Astrocyte (in vitro differentiated cells and primary cell): ENCODE measurements at regions not wholly inside any gene's neighbourhood (a gene's known extent, or its start where the extent isn't known, plus 50 kb on each side); places are given as distances from the start of the nearest gene placed in this dataset.

Experiments
- DNase-seq: peaks from one replicate; pipeline ENCODE4 v3.0.0-alpha.2; 2010; ENCODE audit warnings: low read depth
- FAIRE-seq: peaks from 2 replicates; lab custom pipeline; 2011; peaks lifted over from hg19 to GRCh38; lab: Jason Lieb, UNC
- H2AFZ ChIP-seq: 2 replicates; pipeline ENCODE4 v1.6.0; 2012; ENCODE audit warnings: low read depth, low read length, inconsistent platforms
- H3K27ac ChIP-seq: 2 replicates; pipeline ENCODE4 v1.5.1; 2011; ENCODE audit warnings: low read depth, low read length, inconsistent platforms
- H3K27me3 ChIP-seq: 2 replicates; pipeline ENCODE4 v1.6.0; 2011; ENCODE audit warnings: low read length, inconsistent platforms; ENCODE audit not compliant: insufficient read depth
- H3K36me3 ChIP-seq: 2 replicates; pipeline ENCODE4 v1.5.1; 2011; ENCODE audit warnings: low read length, inconsistent platforms; ENCODE audit not compliant: insufficient read depth
- H3K4me1 ChIP-seq: 2 replicates; pipeline ENCODE4 v1.5.1; 2011; ENCODE audit warnings: low read length, inconsistent platforms; ENCODE audit not compliant: insufficient read depth
- H3K4me2 ChIP-seq: 2 replicates; pipeline ENCODE4 v1.6.0; 2012; ENCODE audit warnings: low read length, inconsistent platforms
- H3K4me3 ChIP-seq: 2 replicates; pipeline ENCODE4 v1.5.1; 2011; ENCODE audit warnings: low read depth, mild to moderate bottlenecking, low read length, inconsistent platforms; ENCODE audit not compliant: insufficient read depth
- H3K79me2 ChIP-seq: 2 replicates; pipeline ENCODE4 v1.6.0; 2012; ENCODE audit warnings: mild to moderate bottlenecking, low read length, inconsistent platforms; ENCODE audit not compliant: insufficient read depth
- H3K9ac ChIP-seq: 2 replicates; pipeline ENCODE4 v1.6.0; 2012; ENCODE audit warnings: mild to moderate bottlenecking, low read length, inconsistent platforms
- H3K9me3 ChIP-seq: 2 replicates; pipeline ENCODE4 v1.5.1; 2012; ENCODE audit warnings: low read depth, mild to moderate bottlenecking, low read length, inconsistent platforms; ENCODE audit not compliant: insufficient read depth
- H4K20me1 ChIP-seq: 2 replicates; pipeline ENCODE4 v1.6.0; 2012; ENCODE audit warnings: low read length, inconsistent platforms; ENCODE audit not compliant: insufficient read depth
- H3K27ac Mint-ChIP-seq: one replicate; pipeline ENCODE4 v1.8.0; 2021; ENCODE audit warnings: mild to moderate bottlenecking, mixed read lengths; ENCODE audit not compliant: unreplicated experiment
- H3K27me3 Mint-ChIP-seq: one replicate; pipeline ENCODE4 v1.8.0; 2021; ENCODE audit warnings: low read depth, mixed read lengths; ENCODE audit not compliant: unreplicated experiment
- H3K36me3 Mint-ChIP-seq: one replicate; pipeline ENCODE4 v1.8.0; 2021; ENCODE audit warnings: low read depth, mixed read lengths; ENCODE audit not compliant: unreplicated experiment
- H3K4me1 Mint-ChIP-seq: one replicate; pipeline ENCODE4 v1.8.0; 2021; ENCODE audit warnings: low read depth, mixed read lengths; ENCODE audit not compliant: unreplicated experiment
- H3K4me3 Mint-ChIP-seq: one replicate; pipeline ENCODE4 v1.8.0; 2021; ENCODE audit warnings: mild to moderate bottlenecking, moderate library complexity, mixed read lengths; ENCODE audit not compliant: unreplicated experiment
- H3K9me3 Mint-ChIP-seq: one replicate; pipeline ENCODE4 v1.8.0; 2021; ENCODE audit warnings: mild to moderate bottlenecking, mixed read lengths; ENCODE audit not compliant: unreplicated experiment
- EZH2 ChIP-seq: IDR thresholded peaks from 2 replicates; pipeline ENCODE4 v1.6.1; 2012; ENCODE audit warnings: mild to moderate bottlenecking, low read length, inconsistent platforms; ENCODE audit not compliant: insufficient read depth
- TF ChIP-seq, protein P1 (sequence below): IDR thresholded peaks from 2 replicates; pipeline ENCODE4 v1.5.1; 2011; ENCODE audit warnings: low read depth, mild to moderate bottlenecking, inconsistent platforms, low read length, moderate library complexity; ENCODE audit not compliant: insufficient read depth

DNA sequence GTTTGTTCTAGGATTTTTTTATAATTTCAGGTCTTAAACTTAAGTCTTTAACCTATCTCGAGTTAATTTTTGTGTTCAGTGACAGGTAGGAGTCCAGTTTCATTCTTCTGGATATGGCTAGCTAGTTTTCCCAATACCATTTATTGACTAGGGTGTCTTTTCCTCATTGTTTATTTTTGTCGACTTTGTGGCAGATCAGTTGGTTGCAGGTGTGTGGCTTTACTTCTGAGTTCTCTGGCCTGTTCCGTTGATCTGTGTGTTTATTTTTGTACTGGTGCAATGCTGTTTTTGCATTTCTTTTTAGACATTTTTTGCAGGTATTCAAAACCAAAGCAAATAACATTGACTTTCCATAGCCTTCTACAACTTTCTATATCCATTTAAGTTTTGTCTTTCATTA, 121.7 kb downstream of the ETNK1 start:
- H3K27me3 ChIP-seq, result no peaks in the 10 kb centered on the region
- no peaks in the 10 kb centered on the region for H3K4me1 ChIP-seq
- H2AFZ ChIP-seq, result no peak overlapping the region
- no peaks in the 10 kb centered on the region for H4K20me1 ChIP-seq
- DNase-seq, result no peak
- no peaks in the 10 kb centered on the region for H3K27me3 Mint-ChIP-seq
- no peaks in the 10 kb centered on the region for H3K9me3 ChIP-seq
- no peak overlapping the region for H3K4me3 ChIP-seq
- no peak overlapping the region for H3K27ac Mint-ChIP-seq
- no peak overlapping the region for H3K27ac ChIP-seq
- FAIRE-seq, result no peak
- H3K9me3 Mint-ChIP-seq, result no peaks in the 10 kb centered on the region
- no peaks in the 10 kb centered on the region for H3K4me1 Mint-ChIP-seq
- no peak overlapping the region for H3K4me2 ChIP-seq
- no peak overlapping the region for H3K9ac ChIP-seq
- H3K79me2 ChIP-seq, result no peaks in the 10 kb centered on the region
- no peaks in the 10 kb centered on the region for H3K36me3 ChIP-seq
- H3K4me3 Mint-ChIP-seq, result no peak overlapping the region
- TF ChIP-seq EZH2, result no peak
- TF ChIP-seq, protein P1, sequence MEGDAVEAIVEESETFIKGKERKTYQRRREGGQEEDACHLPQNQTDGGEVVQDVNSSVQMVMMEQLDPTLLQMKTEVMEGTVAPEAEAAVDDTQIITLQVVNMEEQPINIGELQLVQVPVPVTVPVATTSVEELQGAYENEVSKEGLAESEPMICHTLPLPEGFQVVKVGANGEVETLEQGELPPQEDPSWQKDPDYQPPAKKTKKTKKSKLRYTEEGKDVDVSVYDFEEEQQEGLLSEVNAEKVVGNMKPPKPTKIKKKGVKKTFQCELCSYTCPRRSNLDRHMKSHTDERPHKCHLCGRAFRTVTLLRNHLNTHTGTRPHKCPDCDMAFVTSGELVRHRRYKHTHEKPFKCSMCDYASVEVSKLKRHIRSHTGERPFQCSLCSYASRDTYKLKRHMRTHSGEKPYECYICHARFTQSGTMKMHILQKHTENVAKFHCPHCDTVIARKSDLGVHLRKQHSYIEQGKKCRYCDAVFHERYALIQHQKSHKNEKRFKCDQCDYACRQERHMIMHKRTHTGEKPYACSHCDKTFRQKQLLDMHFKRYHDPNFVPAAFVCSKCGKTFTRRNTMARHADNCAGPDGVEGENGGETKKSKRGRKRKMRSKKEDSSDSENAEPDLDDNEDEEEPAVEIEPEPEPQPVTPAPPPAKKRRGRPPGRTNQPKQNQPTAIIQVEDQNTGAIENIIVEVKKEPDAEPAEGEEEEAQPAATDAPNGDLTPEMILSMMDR, result no peak
- no peaks in the 10 kb centered on the region for H3K36me3 Mint-ChIP-seq

DNA sequence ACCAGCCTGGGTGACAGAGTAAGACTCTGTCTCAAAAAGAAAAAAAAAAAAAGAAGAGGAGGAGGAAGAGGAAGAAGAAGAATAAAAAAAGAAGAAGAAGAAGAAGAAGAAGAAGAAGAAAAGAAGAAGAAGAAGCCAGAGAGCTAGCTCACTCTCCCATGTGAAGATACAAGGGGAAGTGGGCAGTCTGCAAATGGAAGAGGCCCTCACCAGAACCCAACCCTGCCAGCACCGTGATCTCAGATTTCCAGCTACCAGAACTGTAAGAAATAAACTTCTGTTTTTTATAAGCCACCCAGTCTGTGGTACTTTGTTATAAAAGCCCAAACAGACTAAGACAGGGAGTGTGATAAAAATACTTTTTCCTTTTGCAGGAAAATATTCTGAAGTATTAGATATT, 130.7 kb downstream of the ETNK1 start:
- DNase-seq (no peak), FAIRE-seq (no peak)
- Mint-ChIP-seq H3K9me3 (no peaks in the 10 kb centered on the region), H3K36me3 (no peaks in the 10 kb centered on the region), H3K27ac (no peak overlapping the region), H3K4me3 (no peak overlapping the region), H3K27me3 (no peaks in the 10 kb centered on the region), H3K4me1 (no peaks in the 10 kb centered on the region)
- H2AFZ ChIP-seq, result no peak overlapping the region
- H3K9ac ChIP-seq, result no peak overlapping the region
- H3K9me3 ChIP-seq, result no peaks in the 10 kb centered on the region
- H3K4me3 ChIP-seq, result no peak overlapping the region
- H4K20me1 ChIP-seq, result no peaks in the 10 kb centered on the region
- H3K4me1 ChIP-seq, result no peaks in the 10 kb centered on the region
- no peak overlapping the region for H3K4me2 ChIP-seq
- no peak for TF ChIP-seq EZH2
- TF ChIP-seq, protein P1, result no peak
- no peaks in the 10 kb centered on the region for H3K27me3 ChIP-seq
- H3K27ac ChIP-seq, result no peak overlapping the region
- no peaks in the 10 kb centered on the region for H3K36me3 ChIP-seq
- no peaks in the 10 kb centered on the region for H3K79me2 ChIP-seq

DNA sequence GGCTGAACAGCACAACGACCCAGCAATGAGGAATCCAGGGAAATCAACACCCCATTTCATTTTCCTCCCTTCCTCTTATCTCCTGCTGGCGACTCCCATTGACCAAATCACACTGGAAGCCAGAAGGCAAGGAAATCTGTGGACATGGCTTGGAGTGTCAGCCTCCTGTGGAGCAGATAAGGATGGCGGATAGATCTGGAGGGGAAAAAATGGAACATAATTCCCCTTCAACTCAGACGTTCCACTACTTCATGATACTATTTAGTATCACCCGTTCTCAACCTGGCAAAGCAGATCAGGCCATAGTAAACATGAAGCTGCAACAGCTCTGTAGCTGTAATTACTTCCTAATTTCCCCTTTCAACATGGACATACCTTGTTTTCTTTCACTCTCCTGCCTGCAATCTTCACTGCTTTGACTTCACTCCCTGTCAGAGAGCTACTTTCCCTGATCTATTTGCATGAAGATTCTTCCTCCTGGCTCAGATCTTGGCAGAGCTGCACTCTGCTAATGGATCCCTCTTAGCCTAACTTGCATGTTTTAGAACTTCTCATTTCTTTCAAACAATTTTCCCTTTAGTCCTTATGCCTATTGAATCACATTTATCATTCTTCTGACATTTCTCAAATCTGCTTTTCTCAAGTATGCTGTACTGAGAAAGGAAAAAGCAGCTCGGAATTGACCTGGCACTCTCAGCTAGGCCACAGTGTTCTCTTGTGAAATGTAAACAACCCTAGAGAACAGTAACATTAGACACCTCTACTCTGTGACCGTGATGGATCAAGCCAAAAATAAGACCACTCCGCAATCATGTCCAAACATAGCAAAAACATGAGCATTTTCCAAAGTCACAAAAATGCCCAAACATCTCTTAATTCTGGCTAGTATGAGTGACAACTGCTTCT, 135.1 kb downstream of the ETNK1 start:
- Mint-ChIP-seq H3K4me1 (no peaks in the 10 kb centered on the region), H3K36me3 (no peaks in the 10 kb centered on the region), H3K9me3 (no peaks in the 10 kb centered on the region), H3K27me3 (no peaks in the 10 kb centered on the region), H3K27ac (no peak overlapping the region), H3K4me3 (no peak overlapping the region)
- no peaks in the 10 kb centered on the region for H3K9me3 ChIP-seq
- H4K20me1 ChIP-seq, result no peaks in the 10 kb centered on the region
- no peak overlapping the region for H3K9ac ChIP-seq
- no peaks in the 10 kb centered on the region for H3K27me3 ChIP-seq
- H3K27ac ChIP-seq, result no peak overlapping the region
- DNase-seq (no peak), FAIRE-seq (no peak)
- H3K4me1 ChIP-seq, result no peaks in the 10 kb centered on the region
- no peak overlapping the region for H3K4me3 ChIP-seq
- H3K4me2 ChIP-seq, result no peak overlapping the region
- TF ChIP-seq EZH2, result no peak
- TF ChIP-seq, protein P1, result no peak
- no peaks in the 10 kb centered on the region for H3K36me3 ChIP-seq
- H3K79me2 ChIP-seq, result no peaks in the 10 kb centered on the region
- no peak overlapping the region for H2AFZ ChIP-seq
